Natural killer cell (primary cell): ENCODE measurements at regions not wholly inside any gene's neighbourhood (a gene's known extent, or its start where the extent isn't known, plus 50 kb on each side); places are given as distances from the start of the nearest gene placed in this dataset.

ENCODE experiments used
- ATAC-seq, 3 donors: fragments of 150-1000 bp in 2 of 3; fragments of 200-7000 bp in 1 of 3; cut with Tn5 transposase; 1 replicate in 1 of 3; 2 replicates in 2 of 3; pipeline ENCODE4 v1.10.0; 2021; ENCODE audit warnings: mild to moderate bottlenecking in 2 of 3, moderate library complexity in 2 of 3
- DNase-seq, 2 donors: peaks; one replicate each; pipeline versions ENCODE4 v3.0.0 to v3.0.0-alpha.2; 2013 to 2021; ENCODE audit warnings: mixed read lengths in 1 of 2
- H3K27ac ChIP-seq: one replicate; pipeline ENCODE4 v1.5.1; 2013; ENCODE audit warnings: mild to moderate bottlenecking, low read length
- H3K27me3 ChIP-seq: one replicate; pipeline ENCODE4 v1.6.1; 2013; ENCODE audit warnings: low read length; ENCODE audit not compliant: control insufficient read depth, insufficient read depth
- H3K36me3 ChIP-seq: one replicate; pipeline ENCODE4 v1.6.1; 2013; ENCODE audit warnings: low read length; ENCODE audit not compliant: control insufficient read depth, insufficient read depth
- H3K4me1 ChIP-seq: one replicate; pipeline ENCODE4 v1.6.1; 2013; ENCODE audit warnings: low read length; ENCODE audit not compliant: control insufficient read depth, insufficient read depth
- H3K4me3 ChIP-seq: one replicate; pipeline ENCODE4 v1.5.1; 2013; ENCODE audit warnings: low read length
- H3K9me3 ChIP-seq: one replicate; pipeline ENCODE4 v1.6.1; 2013; ENCODE audit warnings: low read length; ENCODE audit not compliant: control insufficient read depth, insufficient read depth
- H3K27ac Mint-ChIP-seq, 2 donors: one replicate each; pipeline ENCODE4 v1.8.0; 2022; ENCODE audit warnings: mild to moderate bottlenecking in 2 of 2, mixed read lengths in 2 of 2, moderate library complexity in 1 of 2
- H3K27me3 Mint-ChIP-seq, 2 donors: one replicate each; pipeline ENCODE4 v1.8.0; 2022; ENCODE audit warnings: low read depth in 2 of 2, mixed read lengths in 2 of 2
- H3K36me3 Mint-ChIP-seq: one replicate; pipeline ENCODE4 v1.8.0; 2022; ENCODE audit warnings: mixed read lengths
- H3K4me1 Mint-ChIP-seq, 2 donors: one replicate each; pipeline ENCODE4 v1.8.0; 2022; ENCODE audit warnings: mixed read lengths in 2 of 2
- H3K4me3 Mint-ChIP-seq: one replicate; pipeline ENCODE4 v1.8.0; 2022; ENCODE audit warnings: mild to moderate bottlenecking, moderate library complexity, mixed read lengths
- H3K9me3 Mint-ChIP-seq, 2 donors: one replicate each; pipeline ENCODE4 v1.8.0; 2022; ENCODE audit warnings: mixed read lengths in 2 of 2
- CTCF ChIP-seq: fragments of 200-600 bp; IDR thresholded peaks from one replicate; pipeline ENCODE4 v1.8.0; 2022; ENCODE audit warnings: antibody characterized with exemption
- WGBS: methylation state at CpG from one replicate; pipeline ENCODE4 v1.1.7; 2013; ENCODE audit warnings: missing lambda C conversion rate; ENCODE audit not compliant: insufficient coverage; 5-methylcytosine and 5-hydroxymethylcytosine counted together
- intact Hi-C: fragments of 100-400 bp; cut with micrococcal nuclease; formaldehyde crosslinking; loops from one replicate; pipeline ENCODE4 v1.14.2; 2022

GRCh38 chr7:81014266-81014665 is 95.4 kb upstream of the SEMA3C start:
- H3K4me3 Mint-ChIP-seq: no peak overlapping the region
- H3K4me1 Mint-ChIP-seq: no peaks in the 10 kb centered on the region
- WGBS: no CpG with 5 or more reads among the region's 2 CpGs
- Histone ChIP-seq H3K9me3 (no peaks in the 10 kb centered on the region), H3K4me1 (no peaks in the 10 kb centered on the region), H3K36me3 (no peaks in the 10 kb centered on the region), H3K4me3 (no peak overlapping the region), H3K27ac (no peak overlapping the region), H3K27me3 (no peaks in the 10 kb centered on the region)
- no peaks in the 10 kb centered on the region for H3K27me3 Mint-ChIP-seq
- H3K27ac Mint-ChIP-seq: no peak overlapping the region
- intact Hi-C loops: no loop called here
- DNase-seq: no peak
- ATAC-seq: no peak
- peaks cover under 1% of the 10 kb centered on the region for H3K36me3 Mint-ChIP-seq
- H3K9me3 Mint-ChIP-seq: peaks cover 9% of the 10 kb centered on the region in 2 donors
- TF ChIP-seq CTCF: no peak

GRCh38 chr7:81013083-81013817 is 94.4 kb upstream of the SEMA3C start:
- H3K27ac Mint-ChIP-seq: no peak overlapping the region
- DNase-seq (no peak), ATAC-seq (no peak)
- no CpG with 5 or more reads among the region's 2 CpGs for WGBS
- H3K4me3 Mint-ChIP-seq: no peak overlapping the region
- Histone ChIP-seq H3K4me1 (no peaks in the 10 kb centered on the region), H3K9me3 (no peaks in the 10 kb centered on the region), H3K36me3 (no peaks in the 10 kb centered on the region), H3K4me3 (no peak overlapping the region), H3K27ac (no peak overlapping the region), H3K27me3 (no peaks in the 10 kb centered on the region)
- H3K9me3 Mint-ChIP-seq: peaks cover 13 to 14% of the 10 kb centered on the region in 2 donors
- H3K36me3 Mint-ChIP-seq: peaks cover 7% of the 10 kb centered on the region
- intact Hi-C loops: no loop called here
- no peaks in the 10 kb centered on the region for H3K4me1 Mint-ChIP-seq
- no peaks in the 10 kb centered on the region for H3K27me3 Mint-ChIP-seq
- no peak for TF ChIP-seq CTCF

GRCh38 chr7:81008901-81009300 is 90.0 kb upstream of the SEMA3C start:
- no peak for ATAC-seq
- H3K36me3 ChIP-seq: no peaks in the 10 kb centered on the region
- H3K27me3 ChIP-seq: no peaks in the 10 kb centered on the region
- no peak overlapping the region for H3K27ac ChIP-seq
- no peak for DNase-seq
- H3K4me3 ChIP-seq: no peak overlapping the region
- 82% methylated on average over 4 of the region's 4 CpGs for WGBS
- no peaks in the 10 kb centered on the region for H3K4me1 Mint-ChIP-seq
- no peak for TF ChIP-seq CTCF
- H3K27ac Mint-ChIP-seq: no peak overlapping the region
- H3K9me3 Mint-ChIP-seq: peaks cover 17% of the 10 kb centered on the region in 2 donors
- intact Hi-C loops: no loop called here
- H3K36me3 Mint-ChIP-seq: peaks cover 7% of the 10 kb centered on the region
- no peaks in the 10 kb centered on the region for H3K4me1 ChIP-seq
- H3K9me3 ChIP-seq: no peaks in the 10 kb centered on the region
- H3K27me3 Mint-ChIP-seq: no peaks in the 10 kb centered on the region
- no peak overlapping the region for H3K4me3 Mint-ChIP-seq

- H3K4me1 Mint-ChIP-seq: no peaks in the 10 kb centered on the region
These were observed 88.2 kb upstream of the SEMA3C start for GRCh38 chr7:81007051-81007450.

More at GRCh38 chr7:81007051-81007450, 88.2 kb upstream of the SEMA3C start:
- Histone ChIP-seq H3K9me3 (no peaks in the 10 kb centered on the region), H3K27ac (no peak overlapping the region), H3K4me3 (no peak overlapping the region), H3K36me3 (no peaks in the 10 kb centered on the region), H3K27me3 (no peaks in the 10 kb centered on the region), H3K4me1 (no peaks in the 10 kb centered on the region)
- Mint-ChIP-seq H3K27ac (no peak overlapping the region), H3K4me3 (no peak overlapping the region), H3K9me3 (peaks cover 12% of the 10 kb centered on the region in 2 donors), H3K36me3 (peaks cover 7% of the 10 kb centered on the region), H3K27me3 (no peaks in the 10 kb centered on the region)
- 100% methylated on average over 1 of the region's 2 CpGs for WGBS
- DNase-seq (no peak), ATAC-seq (no peak)
- TF ChIP-seq CTCF: no peak
- intact Hi-C loops: no loop called here
